Ishikawa (cell line): ENCODE measurements at regions not wholly inside any gene's neighbourhood (a gene's known extent, or its start where the extent isn't known, plus 50 kb on each side); places are given as distances from the start of the nearest gene placed in this dataset.

Source experiments
- MAX ChIP-seq: IDR thresholded peaks from 2 replicates; pipeline ENCODE4 v1.6.1; 2012
- NFIC ChIP-seq: IDR thresholded peaks from 2 replicates; pipeline ENCODE4 v1.6.1; 2012
- TEAD4 ChIP-seq: IDR thresholded peaks from 2 replicates; pipeline ENCODE4 v1.6.1; 2012
- YY1 ChIP-seq: IDR thresholded peaks from 2 replicates; pipeline ENCODE4 v1.6.1; 2012; ENCODE audit warnings: low read depth

DNA sequence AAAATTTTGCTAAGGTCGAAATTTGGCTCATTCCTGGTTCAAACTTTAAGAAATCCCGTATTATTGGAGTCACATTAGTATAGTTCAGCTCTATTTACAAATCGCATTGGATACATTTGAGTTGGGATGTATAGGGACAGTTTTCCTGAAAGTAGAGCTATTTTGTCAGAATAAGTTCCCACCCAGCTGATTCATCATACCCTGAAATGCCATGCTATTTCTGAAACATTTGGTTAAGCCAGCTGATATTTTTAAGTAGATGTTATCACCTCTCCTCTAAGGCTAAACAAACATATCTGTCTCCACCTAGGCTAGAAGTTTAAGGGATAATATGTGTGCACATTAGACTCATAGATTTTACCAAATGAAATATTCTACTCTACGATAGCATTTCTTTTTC is 226.2 kb upstream of the ARGLU1 start:
- no peak for TF ChIP-seq MAX
- TF ChIP-seq NFIC, result no peak
- TF ChIP-seq TEAD4, result no peak
- TF ChIP-seq YY1, result no peak
